Prostate gland (tissue), 2 donors: ENCODE measurements at regions not wholly inside any gene's neighbourhood (a gene's known extent, or its start where the extent isn't known, plus 50 kb on each side); places are given as distances from the start of the nearest gene placed in this dataset.

Experiments used
- POLR2A ChIP-seq: fragments of 450-650 bp; IDR thresholded peaks from one replicate; pipeline ENCODE4 v1.6.1; 2016; ENCODE audit warnings: antibody characterized with exemption, mild to moderate bottlenecking
- POLR2AphosphoS5 ChIP-seq: sonication (generic); formaldehyde crosslinking; IDR thresholded peaks from one replicate; pipeline ENCODE4 v1.6.1; 2017; ENCODE audit warnings: antibody characterized with exemption
- TF ChIP-seq, protein P1 (sequence below), 4 experiments: fragments of 200-600 bp in 2 of 4; fragments of 450-650 bp in 2 of 4; sonication (generic) in 2 of 4; IDR thresholded peaks; 1 replicate in 3 of 4; 2 replicates in 1 of 4; pipeline ENCODE4 v1.5.1; 2016 to 2019; ENCODE audit warnings: antibody characterized with exemption in 4 of 4, mild to moderate bottlenecking in 2 of 4, moderate library complexity in 2 of 4

DNA sequence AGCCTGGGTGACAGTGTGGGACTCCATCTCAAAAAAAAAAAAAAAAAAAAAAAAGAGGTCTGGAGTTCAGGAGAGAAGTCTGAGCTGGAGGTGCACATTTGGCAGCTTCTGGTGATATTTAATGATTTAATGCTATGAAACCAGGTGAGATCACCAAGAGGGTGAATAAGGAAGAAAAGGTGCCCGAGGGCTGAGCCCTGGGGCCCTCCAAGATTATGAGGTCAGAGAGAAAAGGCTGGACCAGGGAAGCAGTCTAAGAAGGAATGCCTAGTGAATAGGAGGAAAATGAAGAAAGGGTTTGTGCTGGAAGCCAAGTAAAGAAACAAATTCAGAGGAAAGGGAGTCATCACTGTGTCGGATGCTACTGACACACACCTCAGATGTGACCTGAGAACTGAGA lies 88.0 kb upstream of the PELI1 start:
- TF ChIP-seq, protein P1, sequence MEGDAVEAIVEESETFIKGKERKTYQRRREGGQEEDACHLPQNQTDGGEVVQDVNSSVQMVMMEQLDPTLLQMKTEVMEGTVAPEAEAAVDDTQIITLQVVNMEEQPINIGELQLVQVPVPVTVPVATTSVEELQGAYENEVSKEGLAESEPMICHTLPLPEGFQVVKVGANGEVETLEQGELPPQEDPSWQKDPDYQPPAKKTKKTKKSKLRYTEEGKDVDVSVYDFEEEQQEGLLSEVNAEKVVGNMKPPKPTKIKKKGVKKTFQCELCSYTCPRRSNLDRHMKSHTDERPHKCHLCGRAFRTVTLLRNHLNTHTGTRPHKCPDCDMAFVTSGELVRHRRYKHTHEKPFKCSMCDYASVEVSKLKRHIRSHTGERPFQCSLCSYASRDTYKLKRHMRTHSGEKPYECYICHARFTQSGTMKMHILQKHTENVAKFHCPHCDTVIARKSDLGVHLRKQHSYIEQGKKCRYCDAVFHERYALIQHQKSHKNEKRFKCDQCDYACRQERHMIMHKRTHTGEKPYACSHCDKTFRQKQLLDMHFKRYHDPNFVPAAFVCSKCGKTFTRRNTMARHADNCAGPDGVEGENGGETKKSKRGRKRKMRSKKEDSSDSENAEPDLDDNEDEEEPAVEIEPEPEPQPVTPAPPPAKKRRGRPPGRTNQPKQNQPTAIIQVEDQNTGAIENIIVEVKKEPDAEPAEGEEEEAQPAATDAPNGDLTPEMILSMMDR (IDR thresholded peaks at IDR 0.05) = no peak
- no peak for TF ChIP-seq POLR2A
- no peak for TF ChIP-seq POLR2AphosphoS5
